GM12891 (cell line): ENCODE measurements at regions not wholly inside any gene's neighbourhood (a gene's known extent, or its start where the extent isn't known, plus 50 kb on each side); places are given as distances from the start of the nearest gene placed in this dataset.

Source experiments
- POLR2A ChIP-seq: IDR thresholded peaks from 2 replicates; pipeline ENCODE4 v1.6.1; 2011; ENCODE audit warnings: low read depth, low read length, control low read depth
- POLR2AphosphoS5 ChIP-seq: IDR thresholded peaks from 2 replicates; pipeline ENCODE4 v1.6.1; 2011; ENCODE audit warnings: low read depth, low read length, control low read depth
- POU2F2 ChIP-seq: IDR thresholded peaks from 2 replicates; pipeline ENCODE4 v1.6.1; 2011; ENCODE audit warnings: low read depth, mild to moderate bottlenecking, control low read depth, low read length, moderate library complexity
- SPI1 ChIP-seq: IDR thresholded peaks from 2 replicates; pipeline ENCODE4 v1.6.1; 2011; ENCODE audit warnings: low read depth, low read length, control low read depth
- TAF1 ChIP-seq: IDR thresholded peaks from 2 replicates; pipeline ENCODE4 v1.6.1; 2011; ENCODE audit warnings: low read depth, low read length, control low read depth

DNA sequence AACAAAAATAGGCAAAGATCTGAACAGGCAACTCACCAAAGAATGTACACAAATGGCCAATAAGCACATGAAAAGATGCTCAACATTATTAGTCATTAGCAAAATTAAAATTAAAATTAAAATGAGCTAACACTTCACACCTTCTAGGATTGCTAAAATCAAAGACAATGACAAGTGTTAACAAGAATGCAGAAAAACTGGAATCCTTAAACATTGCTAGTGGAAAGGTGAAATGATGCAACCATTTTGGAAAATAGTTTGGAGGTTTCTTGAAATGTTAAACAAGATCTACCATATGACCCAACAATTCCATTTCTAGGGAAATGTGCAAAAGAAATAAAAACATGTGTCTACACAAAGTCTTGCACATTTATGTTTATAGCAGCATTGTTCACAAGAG is 75.5 kb upstream of the DST start:
- TF ChIP-seq POLR2AphosphoS5 (no peak), POLR2A (no peak), TAF1 (no peak), POU2F2 (no peak), SPI1 (no peak)
